H54 (cell line): ENCODE measurements at regions not wholly inside any gene's neighbourhood (a gene's known extent, or its start where the extent isn't known, plus 50 kb on each side); places are given as distances from the start of the nearest gene placed in this dataset.
A peak's percentile ranks its signal among the peaks of the same experiment; 100 is the strongest.

Experiments used
- DNase-seq: peaks from one replicate; pipeline ENCODE4 v3.0.0; 2011; ENCODE audit warnings: low spot score, mixed read lengths; ENCODE audit not compliant: insufficient read length
- FAIRE-seq: peaks from 3 replicates; lab custom pipeline; 2011; peaks lifted over from hg19 to GRCh38; lab: Jason Lieb, UNC
- POLR2A ChIP-seq: IDR thresholded peaks from 2 replicates; pipeline ENCODE4 v1.6.1; 2011; ENCODE audit warnings: low read depth, mild to moderate bottlenecking, low read length

GRCh38 chr5:157930710-157931109, 71.8 kb upstream of the CLINT1 start:
- no peak for FAIRE-seq
- no peak for TF ChIP-seq POLR2A
- no peak for DNase-seq

GRCh38 chr5:157926977-157927376, 68.0 kb upstream of the CLINT1 start:
- TF ChIP-seq POLR2A, result no peak
- DNase-seq (no peak), FAIRE-seq (no peak)

DNA sequence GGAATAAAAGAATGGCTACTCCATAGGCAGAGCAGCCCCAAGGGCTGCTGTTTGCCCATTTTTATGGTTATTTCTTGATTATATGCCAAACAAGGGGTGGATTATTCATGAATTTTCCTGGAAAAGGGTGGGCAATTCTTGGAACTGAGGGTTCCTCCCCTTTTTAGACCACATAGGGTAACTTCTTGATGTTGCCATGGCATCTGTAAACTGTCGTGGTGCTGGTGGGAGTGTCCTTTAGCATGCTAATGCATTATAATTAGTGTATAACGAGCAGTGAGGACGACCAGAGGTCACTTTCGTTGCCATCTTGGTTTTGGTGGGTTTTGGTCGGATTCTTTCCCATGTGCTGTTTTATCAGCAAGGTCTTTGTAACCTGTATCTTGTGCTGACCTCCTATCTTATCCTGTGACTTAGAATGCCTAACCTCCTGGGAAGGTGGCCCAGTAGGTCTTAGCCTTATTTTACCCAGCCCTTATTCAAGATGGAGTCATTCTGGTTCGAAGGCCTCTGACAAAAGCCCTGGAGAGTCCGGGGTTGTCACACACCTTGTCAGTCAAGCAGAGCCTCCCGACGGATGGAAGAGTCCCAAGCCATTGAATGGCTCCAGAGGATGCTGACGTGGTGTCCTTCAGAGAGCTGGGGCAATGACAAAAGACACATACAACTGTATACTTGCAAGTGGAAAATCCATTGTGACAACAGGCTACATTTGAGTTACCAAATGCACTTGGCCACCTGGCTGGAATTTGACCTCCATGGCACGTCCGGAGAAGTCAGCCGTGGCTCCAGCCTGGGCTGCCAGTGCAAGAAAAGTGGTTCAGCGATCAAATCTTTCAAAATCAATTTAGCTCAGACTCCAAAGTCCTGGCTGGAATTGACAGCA, 67.1 kb upstream of the CLINT1 start:
- no peak for TF ChIP-seq POLR2A

GRCh38 chr5:157924931-157925729, 66.2 kb upstream of the CLINT1 start:
- no peak for FAIRE-seq
- DNase-seq, result no peak
- TF ChIP-seq POLR2A, result no peak

More for the DNA sequence above, 67.1 kb upstream of the CLINT1 start:
- no peak for FAIRE-seq
- DNase-seq, result no peak

GRCh38 chr5:157924490-157924889, 65.5 kb upstream of the CLINT1 start:
- no peak for DNase-seq
- no peak for FAIRE-seq
- no peak for TF ChIP-seq POLR2A

DNA sequence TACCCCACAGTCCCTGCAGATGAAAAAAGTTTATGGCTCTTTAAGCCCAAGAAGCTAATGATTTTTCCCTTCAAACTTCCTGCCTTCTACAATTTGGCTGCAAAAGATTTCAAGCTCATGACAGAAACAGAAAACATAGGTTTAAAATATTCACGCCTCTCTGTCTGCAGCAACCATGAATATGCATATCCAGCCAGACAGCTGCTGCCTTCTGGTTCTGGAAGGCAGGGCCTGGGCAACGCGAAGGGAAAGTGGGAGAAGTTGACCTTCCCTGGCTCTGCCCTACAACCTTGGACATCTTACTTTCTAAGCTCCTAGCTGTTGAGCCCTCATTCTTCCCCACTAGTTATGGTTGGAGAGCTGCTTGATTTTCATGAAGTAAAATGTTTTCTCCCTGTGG, 64.8 kb upstream of the CLINT1 start:
- FAIRE-seq (no peak), DNase-seq (no peak)
- no peak for TF ChIP-seq POLR2A

DNA sequence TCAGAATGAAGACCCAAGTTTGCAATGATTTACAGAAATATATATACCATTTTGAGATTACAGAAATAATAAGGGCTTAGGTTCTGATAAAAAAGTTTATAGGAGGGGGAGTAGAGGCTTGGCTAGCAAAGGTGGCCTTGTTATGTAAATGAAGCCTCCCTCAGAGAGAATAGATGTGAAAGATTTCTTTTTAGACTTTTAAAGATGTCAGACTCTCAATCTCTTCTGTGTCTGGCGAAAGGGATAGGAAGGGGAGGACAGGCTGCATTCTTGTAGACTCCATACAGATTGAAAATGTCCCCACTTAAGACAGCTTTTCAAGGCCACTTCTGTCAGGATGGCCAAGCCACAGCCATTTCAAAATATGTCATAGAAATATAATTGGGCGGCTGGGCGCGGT, 63.1 kb upstream of the CLINT1 start:
- no peak for DNase-seq
- TF ChIP-seq POLR2A, result no peak
- no peak for FAIRE-seq

GRCh38 chr5:157920828-157921170, 61.9 kb upstream of the CLINT1 start:
- no peak for FAIRE-seq
- TF ChIP-seq POLR2A, result no peak
- no peak for DNase-seq

DNA sequence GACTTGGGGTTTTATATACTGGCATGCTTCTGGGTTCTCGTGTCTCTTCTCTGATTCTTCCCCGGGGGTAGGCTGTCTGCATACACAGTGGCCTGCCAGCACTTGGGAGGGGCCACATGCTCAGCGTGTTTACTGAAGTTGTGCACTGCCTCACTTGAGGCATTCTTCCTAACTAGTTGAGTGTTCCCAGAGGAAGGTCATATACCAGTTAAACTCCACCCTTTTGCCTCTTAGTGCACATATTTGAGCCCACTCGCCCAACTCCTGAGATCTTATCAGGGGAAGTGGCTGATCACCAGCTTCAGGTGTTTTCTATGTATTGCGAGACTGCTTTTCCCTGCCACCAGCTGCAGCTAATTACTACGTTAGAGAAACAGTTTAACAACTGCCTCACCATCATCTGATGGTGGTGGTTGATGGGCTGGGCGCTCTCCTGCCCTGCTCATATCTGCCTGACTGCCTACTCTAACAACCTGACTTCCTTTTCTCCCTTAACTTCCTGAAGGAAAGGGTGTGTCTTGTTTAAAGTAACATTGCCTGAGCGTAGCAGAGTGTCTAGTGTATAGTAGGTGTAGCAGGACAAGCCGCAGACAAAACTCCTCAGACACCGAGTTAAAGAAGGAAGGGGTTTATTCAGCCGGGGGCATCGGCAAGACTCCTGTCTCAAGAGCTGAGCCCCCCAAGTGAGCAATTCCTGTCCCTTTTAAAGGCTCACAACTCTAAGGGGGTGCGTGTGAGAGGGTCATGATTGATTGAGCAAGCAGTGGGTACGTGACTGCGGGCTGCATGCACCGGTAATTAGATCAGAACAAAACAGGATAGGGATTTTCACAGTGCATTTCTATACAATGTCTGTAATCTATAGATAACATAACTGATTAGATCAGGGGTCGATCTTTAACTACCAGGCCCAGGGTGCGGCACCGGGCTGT, 60.1 kb upstream of the CLINT1 start:
- no peak for FAIRE-seq
- no peak for DNase-seq
- TF ChIP-seq POLR2A, result no peak

DNA sequence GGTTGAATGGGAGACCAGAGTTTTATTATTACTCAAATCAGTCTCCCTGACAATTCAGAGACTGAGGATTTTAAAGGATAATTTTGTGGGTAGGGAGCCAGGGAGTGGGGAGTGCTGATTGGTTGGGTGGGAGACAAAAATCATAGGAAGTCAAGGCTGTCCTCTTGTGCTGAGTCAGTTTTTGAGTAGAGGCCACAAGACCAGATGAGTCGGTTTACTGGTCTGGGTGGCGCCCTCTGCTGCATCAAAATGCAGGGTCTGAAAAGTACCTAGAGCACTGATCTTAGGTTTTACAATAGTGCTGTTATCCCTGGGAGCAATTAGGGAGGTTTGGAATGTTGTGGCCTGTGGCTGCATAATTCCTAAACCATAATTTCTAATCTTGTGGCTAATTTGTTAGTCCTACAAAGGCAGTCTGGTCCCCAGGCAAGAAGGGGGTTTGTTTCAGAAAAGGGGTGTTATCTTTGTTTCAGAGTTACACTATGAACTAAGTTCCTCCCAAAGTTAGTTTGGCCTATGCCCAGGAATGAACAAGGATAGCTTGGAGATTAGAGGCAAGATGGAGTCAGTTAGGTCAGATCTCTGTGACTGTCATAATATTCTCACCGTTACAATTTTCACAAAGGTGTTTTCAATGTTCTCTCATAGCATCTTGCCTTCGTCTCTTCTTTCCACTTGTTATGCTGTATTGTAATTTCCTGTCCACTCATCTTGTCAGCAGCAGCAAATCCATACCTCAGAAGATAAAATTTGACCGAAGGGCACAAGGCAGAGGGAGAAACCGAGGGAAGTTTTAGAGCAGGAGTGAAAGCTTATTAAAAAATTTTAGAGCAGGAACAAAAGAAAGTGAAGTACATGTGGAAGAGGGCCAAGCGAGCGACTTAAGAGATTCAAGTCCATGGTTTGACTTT, 59.2 kb upstream of the CLINT1 start:
- no peak for FAIRE-seq
- peak; percentile 38 for DNase-seq
- no peak for TF ChIP-seq POLR2A

DNA sequence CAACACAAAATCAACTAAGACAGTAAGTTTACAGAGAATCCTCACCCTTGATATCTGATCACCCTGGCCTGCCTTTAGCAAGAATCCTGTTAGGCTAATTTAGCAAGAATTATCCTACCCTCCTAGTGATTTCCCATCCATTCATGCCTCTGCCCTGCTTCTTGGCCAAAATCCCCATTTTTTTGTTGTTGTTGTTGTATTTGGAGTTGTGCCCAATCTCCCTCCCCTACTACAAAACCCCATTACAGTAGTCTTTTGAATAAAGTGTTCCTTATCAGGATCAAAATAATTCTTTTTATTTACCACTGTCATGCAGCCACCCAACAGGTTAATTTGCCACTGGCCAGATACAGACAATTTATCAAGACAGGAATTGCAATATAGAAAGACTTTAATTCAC, 58.5 kb upstream of the CLINT1 start:
- no peak for DNase-seq
- no peak for TF ChIP-seq POLR2A
- no peak for FAIRE-seq

DNA sequence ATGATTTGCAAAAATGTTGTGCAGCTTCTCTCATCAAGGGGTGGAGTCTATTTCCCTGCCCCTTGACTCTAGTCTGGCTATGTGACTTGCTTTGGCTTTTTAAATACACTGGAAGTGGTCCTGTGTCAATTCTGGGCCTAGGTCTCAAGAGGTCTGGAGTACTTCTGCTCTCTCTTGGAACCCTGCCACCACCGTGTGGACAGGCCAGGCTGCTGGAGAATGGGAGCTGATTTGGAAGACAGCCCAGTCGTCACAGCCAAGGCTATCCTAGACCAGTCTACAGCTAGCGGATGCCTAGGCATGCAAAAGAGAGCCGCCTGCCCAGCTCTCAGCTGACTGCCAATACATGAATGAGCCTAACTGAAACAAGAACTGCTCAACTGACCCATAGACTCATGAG, 56.7 kb upstream of the CLINT1 start:
- no peak for TF ChIP-seq POLR2A
- DNase-seq, result no peak
- FAIRE-seq, result no peak
